ENCODE measurements at regions not wholly inside any gene's neighbourhood (a gene's known extent, or its start where the extent isn't known, plus 50 kb on each side); places are given as distances from the start of the nearest gene placed in this dataset.

DNA sequence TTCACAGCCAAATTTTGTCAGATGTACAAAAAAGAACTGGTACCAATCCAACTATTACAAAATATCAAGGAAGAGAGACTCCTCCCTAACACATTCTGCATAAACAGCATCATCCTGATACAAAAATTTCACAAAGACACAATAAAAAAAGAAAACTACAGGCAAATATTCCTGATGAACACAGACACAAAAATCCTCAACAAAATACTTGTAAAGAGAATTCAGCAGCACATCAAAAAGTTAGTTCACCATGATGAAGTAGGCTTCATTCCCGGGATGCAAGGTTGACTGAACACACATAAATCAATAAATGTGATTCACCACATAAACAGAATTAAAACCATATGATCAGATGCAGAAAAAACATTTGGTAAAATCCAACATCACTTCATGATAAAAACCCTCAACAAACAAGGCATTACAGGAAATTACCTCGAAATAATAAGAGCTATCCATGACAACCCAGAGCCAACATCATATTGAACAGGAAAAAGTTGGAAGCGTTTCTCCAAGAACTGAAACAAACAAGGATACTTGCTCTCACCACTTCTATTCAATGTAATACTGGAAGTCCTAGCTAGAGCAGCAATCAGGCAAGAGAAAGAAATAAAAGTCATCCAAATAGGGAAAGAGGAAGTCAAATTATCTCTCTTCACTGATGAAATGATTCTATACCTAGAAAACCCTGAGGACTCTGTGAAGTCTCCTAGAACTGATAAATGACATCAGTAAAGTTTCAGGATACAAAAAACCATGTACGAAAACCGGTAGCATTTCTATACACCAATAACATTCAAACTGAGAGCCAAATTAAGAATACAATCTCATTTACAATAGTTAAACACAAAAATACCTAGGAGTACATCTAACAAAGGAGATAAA lies 223.1 kb downstream of the REEP3 start:
- H3K4me1 ChIP-seq (replicated peaks), result no peaks in the 10 kb centered on the region
- no peak for TF ChIP-seq POLR2AphosphoS5 (IDR thresholded peaks at IDR 0.05)
- TF ChIP-seq, protein P1, sequence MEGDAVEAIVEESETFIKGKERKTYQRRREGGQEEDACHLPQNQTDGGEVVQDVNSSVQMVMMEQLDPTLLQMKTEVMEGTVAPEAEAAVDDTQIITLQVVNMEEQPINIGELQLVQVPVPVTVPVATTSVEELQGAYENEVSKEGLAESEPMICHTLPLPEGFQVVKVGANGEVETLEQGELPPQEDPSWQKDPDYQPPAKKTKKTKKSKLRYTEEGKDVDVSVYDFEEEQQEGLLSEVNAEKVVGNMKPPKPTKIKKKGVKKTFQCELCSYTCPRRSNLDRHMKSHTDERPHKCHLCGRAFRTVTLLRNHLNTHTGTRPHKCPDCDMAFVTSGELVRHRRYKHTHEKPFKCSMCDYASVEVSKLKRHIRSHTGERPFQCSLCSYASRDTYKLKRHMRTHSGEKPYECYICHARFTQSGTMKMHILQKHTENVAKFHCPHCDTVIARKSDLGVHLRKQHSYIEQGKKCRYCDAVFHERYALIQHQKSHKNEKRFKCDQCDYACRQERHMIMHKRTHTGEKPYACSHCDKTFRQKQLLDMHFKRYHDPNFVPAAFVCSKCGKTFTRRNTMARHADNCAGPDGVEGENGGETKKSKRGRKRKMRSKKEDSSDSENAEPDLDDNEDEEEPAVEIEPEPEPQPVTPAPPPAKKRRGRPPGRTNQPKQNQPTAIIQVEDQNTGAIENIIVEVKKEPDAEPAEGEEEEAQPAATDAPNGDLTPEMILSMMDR (IDR thresholded peaks at IDR 0.05), result no peak
- TF ChIP-seq POLR2A (IDR thresholded peaks at IDR 0.05), result no peak
- H3K27ac ChIP-seq, result no peak overlapping the region
- no peak overlapping the region for H3K4me3 ChIP-seq
- intact Hi-C loops (cut with DNase I), result no loop called here
- no peak for DNase-seq (ENCODE audit: low spot score)
- no peaks in the 10 kb centered on the region for H3K36me3 ChIP-seq
- 76% methylated on average over 5 of the region's 5 CpGs for WGBS
- H3K27me3 ChIP-seq (replicated peaks; ENCODE audit: insufficient read depth), result no peaks in the 10 kb centered on the region
- no peaks in the 10 kb centered on the region for H3K9me3 ChIP-seq

DNA sequence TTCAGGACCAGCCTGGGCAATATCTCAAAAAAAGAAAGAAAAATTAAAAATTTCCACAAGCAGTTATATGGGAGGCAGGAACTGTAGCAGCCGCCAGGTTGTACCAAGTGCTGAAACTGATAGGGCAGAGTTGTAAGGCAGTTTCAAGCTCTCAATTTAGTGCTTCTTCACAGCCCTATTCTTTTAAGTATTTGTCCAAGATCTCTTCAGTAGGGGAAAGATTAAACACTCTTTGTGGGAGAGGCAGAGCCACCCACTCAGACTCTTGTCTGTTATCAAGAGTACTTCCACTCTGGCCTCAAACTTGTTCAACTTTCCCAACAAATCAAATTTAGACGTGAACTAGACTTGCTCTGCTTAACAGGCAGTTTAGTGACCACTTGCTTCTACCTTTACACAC lies 228.7 kb downstream of the REEP3 start:
- no peaks in the 10 kb centered on the region for H3K27me3 ChIP-seq (replicated peaks; ENCODE audit: insufficient read depth)
- TF ChIP-seq POLR2A (IDR thresholded peaks at IDR 0.05), result no peak
- no peak for TF ChIP-seq POLR2AphosphoS5 (IDR thresholded peaks at IDR 0.05)
- TF ChIP-seq, protein P1 (IDR thresholded peaks at IDR 0.05), result no peak

DNA sequence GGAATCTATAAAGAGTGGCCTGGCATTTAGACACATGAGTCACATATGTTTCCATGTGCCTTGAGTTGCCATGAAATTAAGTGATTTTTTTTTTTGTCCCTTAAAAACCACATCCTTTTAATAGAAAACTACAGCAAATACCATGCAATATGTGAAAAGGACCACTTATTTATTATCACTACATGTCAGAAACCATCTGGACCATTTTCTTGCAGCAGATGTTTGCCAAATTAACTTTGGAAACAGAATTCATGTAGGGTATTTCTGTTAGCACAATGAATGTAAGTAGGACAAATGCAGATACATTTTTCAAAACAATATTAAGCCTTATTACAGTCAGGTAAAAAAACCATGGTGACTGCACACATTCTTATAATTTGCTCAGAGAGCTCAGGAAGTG lies 230.6 kb downstream of the REEP3 start:
- no peaks in the 10 kb centered on the region for H3K36me3 ChIP-seq

More for the DNA sequence above, 228.7 kb downstream of the REEP3 start:
- Histone ChIP-seq H3K27ac (no peak overlapping the region), H3K36me3 (no peaks in the 10 kb centered on the region), H3K4me1 (replicated peaks) (no peaks in the 10 kb centered on the region), H3K4me3 (no peak overlapping the region), H3K9me3 (no peaks in the 10 kb centered on the region)
- 78% methylated on average over 2 of the region's 2 CpGs for WGBS
- intact Hi-C loops (cut with DNase I), result no loop called here
- DNase-seq (ENCODE audit: low spot score), result no peak

DNA sequence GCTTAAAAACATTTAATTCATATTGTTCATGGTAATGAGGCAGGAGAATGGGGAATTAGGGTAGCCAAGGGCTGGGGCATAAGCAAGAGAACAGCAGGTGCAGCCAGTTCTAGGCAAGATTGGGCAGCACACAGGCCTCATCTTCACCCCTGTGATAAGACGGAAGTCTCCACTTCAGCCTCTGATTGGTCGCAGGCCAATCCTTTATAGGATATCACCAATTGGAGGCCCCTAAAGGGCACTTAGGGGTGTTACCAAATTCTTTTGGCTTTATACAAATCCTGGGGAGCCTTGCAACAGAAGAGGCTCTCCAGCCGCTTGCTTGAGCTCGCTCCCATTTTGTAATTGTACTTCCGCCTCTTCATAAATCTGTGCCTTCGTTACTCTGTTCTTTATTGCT lies 231.1 kb downstream of the REEP3 start:
- H3K4me1 ChIP-seq (replicated peaks), result no peaks in the 10 kb centered on the region
- intact Hi-C loops (cut with DNase I), result no loop called here

More for the DNA sequence above, 230.6 kb downstream of the REEP3 start:
- no peaks in the 10 kb centered on the region for H3K9me3 ChIP-seq
- TF ChIP-seq POLR2A (IDR thresholded peaks at IDR 0.05) (no peak), POLR2AphosphoS5 (IDR thresholded peaks at IDR 0.05) (no peak)
- TF ChIP-seq, protein P1 (IDR thresholded peaks at IDR 0.05), result no peak
- no peaks in the 10 kb centered on the region for H3K27me3 ChIP-seq (replicated peaks; ENCODE audit: insufficient read depth)
- no peak for DNase-seq (ENCODE audit: low spot score)
- no peak overlapping the region for H3K27ac ChIP-seq
- intact Hi-C loops (cut with DNase I), result no loop called here
- H3K4me1 ChIP-seq (replicated peaks), result no peaks in the 10 kb centered on the region
- H3K4me3 ChIP-seq, result no peak overlapping the region

More for the DNA sequence above, 231.1 kb downstream of the REEP3 start:
- DNase-seq (ENCODE audit: low spot score), result no peak
- Histone ChIP-seq H3K9me3 (no peaks in the 10 kb centered on the region), H3K36me3 (no peaks in the 10 kb centered on the region), H3K27me3 (replicated peaks; ENCODE audit: insufficient read depth) (no peaks in the 10 kb centered on the region), H3K27ac (no peak overlapping the region), H3K4me3 (no peak overlapping the region)
- WGBS, result 93% methylated on average over 6 of the region's 6 CpGs
- TF ChIP-seq POLR2A (IDR thresholded peaks at IDR 0.05) (no peak), POLR2AphosphoS5 (IDR thresholded peaks at IDR 0.05) (no peak)
- TF ChIP-seq, protein P1 (IDR thresholded peaks at IDR 0.05), result no peak
